Right lobe of liver (tissue), 6 donors: ENCODE measurements at regions not wholly inside any gene's neighbourhood (a gene's known extent, or its start where the extent isn't known, plus 50 kb on each side); places are given as distances from the start of the nearest gene placed in this dataset.

ENCODE experiments used
- ATAC-seq, 4 donors: fragments of 200-7000 bp; cut with Tn5 transposase; one replicate each; pipeline ENCODE4 v1.9.1; 2020; ENCODE audit warnings: mild to moderate bottlenecking in 4 of 4, moderate library complexity in 4 of 4
- DNase-seq, 3 donors: peaks; one replicate each; pipeline ENCODE4 v3.0.0-alpha.2; 2020
- H3K27ac ChIP-seq, 3 donors: fragments of 200-600 bp; one replicate each; pipeline ENCODE4 v1.8.0; 2022
- H3K27me3 ChIP-seq, 2 donors: fragments of 200-600 bp; one replicate each; pipeline ENCODE4 v1.8.0; 2022
- H3K36me3 ChIP-seq, 4 donors: fragments of 200-600 bp; sonication (generic) in 1 of 4; one replicate each; pipeline versions ENCODE4 v1.5.1 to v1.8.0; 2017 to 2022; ENCODE audit warnings: control low read depth in 1 of 4
- H3K4me1 ChIP-seq, 4 donors: fragments of 200-600 bp; sonication (generic) in 1 of 4; one replicate each; pipeline versions ENCODE4 v1.5.1 to v1.8.0; 2017 to 2022; ENCODE audit warnings: control low read depth in 1 of 4
- H3K4me3 ChIP-seq, 3 donors: fragments of 200-600 bp; one replicate each; pipeline ENCODE4 v1.8.0; 2022
- H3K9me3 ChIP-seq, 4 donors: fragments of 200-600 bp; sonication (generic) in 1 of 4; one replicate each; pipeline versions ENCODE4 v1.5.1 to v1.8.0; 2017 to 2022; ENCODE audit warnings: control low read depth in 1 of 4
- POLR2A ChIP-seq: fragments of 450-650 bp; IDR thresholded peaks from one replicate; pipeline ENCODE4 v1.6.1; 2017; ENCODE audit warnings: antibody characterized with exemption, mild to moderate bottlenecking
- WGBS: methylation state at CpG from one replicate; pipeline ENCODE4 v1.1.6; 2018; ENCODE audit warnings: low coverage, low lambda C conversion rate; ENCODE audit not compliant: insufficient coverage; ENCODE audit errors: missing lambda C conversion rate; 5-methylcytosine and 5-hydroxymethylcytosine counted together
- intact Hi-C, 2 donors: fragments of 100-400 bp; cut with DNase I; formaldehyde crosslinking; loops; one replicate each; pipeline versions ENCODE4 v1.11.2 to v1.14.1; 2022
- TF ChIP-seq, protein P1 (sequence below), 4 donors: fragments of 200-600 bp in 3 of 4; fragments of 450-650 bp in 1 of 4; IDR thresholded peaks; one replicate each; pipeline versions ENCODE4 v1.5.1 to v1.8.0; 2016 to 2022; ENCODE audit warnings: antibody characterized with exemption in 4 of 4, mild to moderate bottlenecking in 2 of 4
- donor health status: DM: no; HTN: yes; CAD: no.
- donor health status: DM: no; HTN: no; CAD: no.
- donor health status: DM: no; HTN: no; CAD: no.
- donor health status: DM: no; HTN: yes; CAD: no.
- donor health status: DM: no; HTN: yes; CAD: no.

DNA sequence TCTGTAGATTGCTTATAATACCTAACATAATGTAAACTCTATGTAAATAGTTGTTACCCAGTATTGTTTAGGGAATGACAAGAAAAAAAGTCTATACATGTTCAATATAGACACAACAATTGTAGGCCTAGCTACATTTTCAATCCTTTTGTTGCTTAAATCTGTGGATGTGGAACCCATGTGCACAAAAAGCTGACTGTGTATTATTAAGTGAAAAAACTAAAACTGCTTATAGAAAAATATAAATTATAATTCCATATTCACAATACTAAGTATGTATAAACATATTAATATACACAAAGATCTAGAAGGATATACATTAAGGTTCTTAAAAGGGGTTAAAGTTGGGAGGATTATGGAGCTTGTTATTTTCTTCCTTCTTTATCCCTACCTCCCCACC is 188.7 kb downstream of the PIK3R1 start:
- intact Hi-C loops: no loop called here
- TF ChIP-seq, protein P1, sequence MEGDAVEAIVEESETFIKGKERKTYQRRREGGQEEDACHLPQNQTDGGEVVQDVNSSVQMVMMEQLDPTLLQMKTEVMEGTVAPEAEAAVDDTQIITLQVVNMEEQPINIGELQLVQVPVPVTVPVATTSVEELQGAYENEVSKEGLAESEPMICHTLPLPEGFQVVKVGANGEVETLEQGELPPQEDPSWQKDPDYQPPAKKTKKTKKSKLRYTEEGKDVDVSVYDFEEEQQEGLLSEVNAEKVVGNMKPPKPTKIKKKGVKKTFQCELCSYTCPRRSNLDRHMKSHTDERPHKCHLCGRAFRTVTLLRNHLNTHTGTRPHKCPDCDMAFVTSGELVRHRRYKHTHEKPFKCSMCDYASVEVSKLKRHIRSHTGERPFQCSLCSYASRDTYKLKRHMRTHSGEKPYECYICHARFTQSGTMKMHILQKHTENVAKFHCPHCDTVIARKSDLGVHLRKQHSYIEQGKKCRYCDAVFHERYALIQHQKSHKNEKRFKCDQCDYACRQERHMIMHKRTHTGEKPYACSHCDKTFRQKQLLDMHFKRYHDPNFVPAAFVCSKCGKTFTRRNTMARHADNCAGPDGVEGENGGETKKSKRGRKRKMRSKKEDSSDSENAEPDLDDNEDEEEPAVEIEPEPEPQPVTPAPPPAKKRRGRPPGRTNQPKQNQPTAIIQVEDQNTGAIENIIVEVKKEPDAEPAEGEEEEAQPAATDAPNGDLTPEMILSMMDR (IDR thresholded peaks at IDR 0.05): no peak
- no peak for TF ChIP-seq POLR2A
- H3K27ac ChIP-seq: no peak overlapping the region
- no peaks in the 10 kb centered on the region for H3K27me3 ChIP-seq
- no peaks in the 10 kb centered on the region for H3K36me3 ChIP-seq
- peaks cover 0 to 8% (median 0%) of the 10 kb centered on the region in 4 donors for H3K4me1 ChIP-seq
- DNase-seq (no peak), ATAC-seq (no peak)
- no peaks in the 10 kb centered on the region for H3K9me3 ChIP-seq
- H3K4me3 ChIP-seq: no peak overlapping the region

DNA sequence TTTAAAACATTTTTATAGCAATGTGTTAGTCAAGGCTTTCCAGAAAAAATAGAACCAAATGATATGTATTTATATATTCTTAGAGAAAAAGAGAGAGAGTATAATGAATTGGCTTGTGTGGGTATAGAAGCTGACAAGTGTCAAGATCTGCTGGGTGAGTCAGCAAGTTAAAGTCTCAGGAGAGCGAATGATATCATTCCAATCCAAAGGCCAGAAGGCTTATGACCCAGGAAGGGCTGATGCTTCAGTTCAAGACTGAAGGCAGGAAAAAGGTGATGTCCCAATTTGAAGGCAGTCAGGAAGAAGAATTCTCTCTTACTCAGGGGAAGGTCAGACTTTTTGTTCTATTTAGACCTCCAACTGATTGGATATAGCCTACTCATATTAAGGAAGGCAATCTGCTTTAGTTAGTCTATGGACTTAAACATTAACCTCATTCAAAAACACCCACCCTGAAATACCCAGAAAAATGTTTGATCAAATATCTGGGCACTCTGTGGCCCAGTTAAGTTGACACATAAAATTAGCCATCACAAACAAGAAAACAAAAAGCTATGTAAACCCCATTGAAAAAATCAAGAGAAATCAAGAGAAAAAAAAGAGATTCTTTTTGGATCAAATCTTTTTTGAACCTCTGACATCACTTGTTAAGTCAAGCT is 189.6 kb downstream of the PIK3R1 start:
- ATAC-seq: peak in 1 of 4 donors; percentile 45
- intact Hi-C loops: no loop called here
- TF ChIP-seq, protein P1 (IDR thresholded peaks at IDR 0.05): no peak
- TF ChIP-seq POLR2A: no peak
- Histone ChIP-seq H3K27ac (no peak overlapping the region), H3K4me3 (no peak overlapping the region), H3K36me3 (no peaks in the 10 kb centered on the region), H3K4me1 (peaks cover 0 to 8% (median 0%) of the 10 kb centered on the region in 4 donors), H3K9me3 (no peaks in the 10 kb centered on the region), H3K27me3 (no peaks in the 10 kb centered on the region)
- no peak for DNase-seq
- 82% methylated on average over 1 of the region's 1 CpG for WGBS

DNA sequence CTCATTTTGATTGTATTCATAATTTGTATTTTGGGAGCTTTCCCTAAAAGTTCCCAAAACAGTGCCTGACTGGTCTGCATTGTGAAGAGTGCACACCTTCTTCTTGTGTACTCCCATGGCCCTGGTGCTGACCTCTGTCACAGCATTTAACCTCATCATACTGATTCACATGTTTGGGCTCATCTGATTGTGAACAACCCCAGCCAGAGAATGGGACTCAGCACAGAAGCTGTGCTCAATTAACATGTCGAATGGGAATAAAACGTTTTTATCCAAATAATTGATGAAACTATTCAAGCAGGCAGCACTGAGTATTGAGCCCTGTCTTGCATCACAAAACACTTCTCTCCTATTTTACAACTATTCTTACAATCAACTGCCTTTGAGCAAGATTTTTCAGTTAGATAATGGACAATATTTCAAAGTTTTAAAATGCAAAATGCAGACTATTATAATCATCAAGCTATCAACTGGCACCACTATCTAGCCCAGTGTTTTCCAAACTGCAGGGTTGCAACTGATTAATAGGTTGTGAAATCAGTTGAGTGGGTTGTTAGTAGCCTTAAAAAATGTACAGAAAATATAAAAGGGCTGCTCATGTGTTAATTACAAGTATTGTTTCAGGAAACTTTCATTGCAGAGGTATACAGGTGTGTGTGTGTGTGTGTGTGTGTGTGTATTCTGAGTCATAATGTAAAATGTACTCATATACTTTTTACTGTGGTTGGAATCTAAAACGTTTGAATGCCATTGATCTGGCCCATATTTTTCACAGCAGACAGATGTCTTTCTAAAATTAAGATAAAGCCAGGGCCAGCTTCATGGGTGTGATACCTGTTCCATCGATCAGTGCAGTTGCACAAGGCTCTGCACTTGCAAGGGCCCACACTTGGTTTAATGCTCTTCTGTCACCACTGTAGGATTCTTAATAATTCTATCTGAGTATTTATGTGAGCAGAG is 190.5 kb downstream of the PIK3R1 start:
- Histone ChIP-seq H3K4me1 (peaks cover 0 to 8% (median 0%) of the 10 kb centered on the region in 4 donors), H3K27me3 (no peaks in the 10 kb centered on the region), H3K27ac (no peak overlapping the region), H3K4me3 (no peak overlapping the region), H3K36me3 (no peaks in the 10 kb centered on the region), H3K9me3 (no peaks in the 10 kb centered on the region)
- ATAC-seq (peak in 1 of 4 donors; percentile 51), DNase-seq (no peak)
- intact Hi-C loops: no loop called here
- TF ChIP-seq, protein P1 (IDR thresholded peaks at IDR 0.05): no peak
- no peak for TF ChIP-seq POLR2A
- 55% methylated on average over 4 of the region's 4 CpGs for WGBS

- no peak for TF ChIP-seq POLR2A
- TF ChIP-seq, protein P1 (IDR thresholded peaks at IDR 0.05): no peak
- no peaks in the 10 kb centered on the region for H3K9me3 ChIP-seq
- peaks cover 0 to 8% (median 0%) of the 10 kb centered on the region in 4 donors for H3K4me1 ChIP-seq
- H3K4me3 ChIP-seq: no peak overlapping the region
- ATAC-seq (peak; percentile 75 to 98 (median 94)), DNase-seq (peak; percentile 40 to 73 (median 70))
- WGBS: 25% methylated on average over 4 of the region's 8 CpGs
- no peaks in the 10 kb centered on the region for H3K27me3 ChIP-seq
- intact Hi-C loops: no loop called here
- no peak overlapping the region for H3K27ac ChIP-seq
- no peaks in the 10 kb centered on the region for H3K36me3 ChIP-seq
These were observed 191.2 kb downstream of the PIK3R1 start for GRCh38 chr5:68406767-68407241.
